Endothelial cell of umbilical vein (primary cell): ENCODE measurements at regions not wholly inside any gene's neighbourhood (a gene's known extent, or its start where the extent isn't known, plus 50 kb on each side); places are given as distances from the start of the nearest gene placed in this dataset.

ENCODE experiments used
- FOS ChIP-seq: IDR thresholded peaks from 2 replicates; pipeline ENCODE4 v1.6.1; 2011; ENCODE audit warnings: mild to moderate bottlenecking, low read length, moderate library complexity, borderline replicate concordance; ENCODE audit not compliant: insufficient read depth
- POLR2AphosphoS5 ChIP-seq: IDR thresholded peaks from 2 replicates; pipeline ENCODE4 v1.6.1; 2012; ENCODE audit warnings: low read depth, mild to moderate bottlenecking, control low read depth, low read length, moderate library complexity; ENCODE audit not compliant: insufficient read depth
- TF ChIP-seq, protein P1 (sequence below): IDR thresholded peaks from 2 replicates; pipeline ENCODE4 v1.6.1; 2011; ENCODE audit not compliant: insufficient read depth, insufficient read length
- TF ChIP-seq, protein P2 (sequence below), 2 donors: IDR thresholded peaks; 1 replicate in 1 of 2; 2 replicates in 1 of 2; pipeline ENCODE4 v1.5.1; 2011; ENCODE audit warnings: low read length in 2 of 2, mild to moderate bottlenecking in 2 of 2, moderate library complexity in 2 of 2, control low read depth in 1 of 2, inconsistent platforms in 1 of 2, low read depth in 1 of 2; ENCODE audit not compliant: insufficient read depth in 1 of 2; ENCODE audit errors: extremely low read depth in 1 of 2

DNA sequence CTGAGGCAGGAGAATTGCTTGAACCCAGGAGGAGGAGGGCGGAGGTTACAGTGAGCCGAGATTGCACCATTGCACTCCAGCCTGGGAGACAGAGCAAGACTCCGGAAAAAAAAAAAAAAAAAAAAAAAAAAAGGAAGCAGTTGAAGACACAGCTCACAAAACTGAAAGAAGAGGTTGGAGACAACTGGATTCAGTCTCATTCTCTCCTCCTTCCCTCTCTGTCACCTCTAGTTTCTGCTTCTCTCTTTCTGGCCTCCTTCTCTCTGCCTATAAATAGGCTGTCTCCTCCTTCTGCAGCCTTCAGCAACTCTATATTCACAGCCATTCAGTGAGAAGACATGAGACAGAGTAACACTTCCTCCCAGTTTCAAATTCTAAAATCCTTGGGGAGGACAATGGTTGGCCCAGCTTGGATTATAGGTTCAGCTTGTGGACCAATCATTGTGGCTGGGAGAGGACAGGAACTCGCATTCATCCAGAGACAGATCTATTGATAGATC lies 125.6 kb upstream of the HABP2 start:
- TF ChIP-seq, protein P1, sequence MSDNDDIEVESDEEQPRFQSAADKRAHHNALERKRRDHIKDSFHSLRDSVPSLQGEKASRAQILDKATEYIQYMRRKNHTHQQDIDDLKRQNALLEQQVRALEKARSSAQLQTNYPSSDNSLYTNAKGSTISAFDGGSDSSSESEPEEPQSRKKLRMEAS, result no peak
- TF ChIP-seq, protein P2, sequence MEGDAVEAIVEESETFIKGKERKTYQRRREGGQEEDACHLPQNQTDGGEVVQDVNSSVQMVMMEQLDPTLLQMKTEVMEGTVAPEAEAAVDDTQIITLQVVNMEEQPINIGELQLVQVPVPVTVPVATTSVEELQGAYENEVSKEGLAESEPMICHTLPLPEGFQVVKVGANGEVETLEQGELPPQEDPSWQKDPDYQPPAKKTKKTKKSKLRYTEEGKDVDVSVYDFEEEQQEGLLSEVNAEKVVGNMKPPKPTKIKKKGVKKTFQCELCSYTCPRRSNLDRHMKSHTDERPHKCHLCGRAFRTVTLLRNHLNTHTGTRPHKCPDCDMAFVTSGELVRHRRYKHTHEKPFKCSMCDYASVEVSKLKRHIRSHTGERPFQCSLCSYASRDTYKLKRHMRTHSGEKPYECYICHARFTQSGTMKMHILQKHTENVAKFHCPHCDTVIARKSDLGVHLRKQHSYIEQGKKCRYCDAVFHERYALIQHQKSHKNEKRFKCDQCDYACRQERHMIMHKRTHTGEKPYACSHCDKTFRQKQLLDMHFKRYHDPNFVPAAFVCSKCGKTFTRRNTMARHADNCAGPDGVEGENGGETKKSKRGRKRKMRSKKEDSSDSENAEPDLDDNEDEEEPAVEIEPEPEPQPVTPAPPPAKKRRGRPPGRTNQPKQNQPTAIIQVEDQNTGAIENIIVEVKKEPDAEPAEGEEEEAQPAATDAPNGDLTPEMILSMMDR (IDR thresholded peaks at IDR 0.05; ENCODE audit: extremely low read depth in 1 of 2, insufficient read depth in 1 of 2, low read depth in 1 of 2, low read length in 2 of 2), result no peak
- TF ChIP-seq POLR2AphosphoS5 (no peak), FOS (no peak)
